GM12892 (cell line): ENCODE measurements at regions not wholly inside any gene's neighbourhood (a gene's known extent, or its start where the extent isn't known, plus 50 kb on each side); places are given as distances from the start of the nearest gene placed in this dataset.

Experiments used
- DNase-seq: peaks from one replicate; pipeline ENCODE4 v3.0.0; 2011; ENCODE audit not compliant: insufficient read length
- FAIRE-seq: peaks from 2 replicates; lab custom pipeline; 2011; peaks lifted over from hg19 to GRCh38; lab: Jason Lieb, UNC
- POLR2A ChIP-seq: IDR thresholded peaks from 2 replicates; pipeline ENCODE4 v1.6.1; 2011; ENCODE audit warnings: low read depth, low read length, control low read depth
- POLR2AphosphoS5 ChIP-seq: IDR thresholded peaks from 2 replicates; pipeline ENCODE4 v1.6.1; 2011; ENCODE audit warnings: low read depth, low read length, control low read depth
- TAF1 ChIP-seq: IDR thresholded peaks from 2 replicates; pipeline ENCODE4 v1.6.1; 2011; ENCODE audit warnings: low read depth, mild to moderate bottlenecking, control low read depth, low read length, borderline replicate concordance

GRCh38 chr5:168207450-168208029, 83.9 kb upstream of the WWC1 start:
- DNase-seq (no peak), FAIRE-seq (no peak)
- no peak for TF ChIP-seq TAF1
- TF ChIP-seq POLR2A = no peak

GRCh38 chr5:168209244-168209995, 82.0 kb upstream of the WWC1 start:
- FAIRE-seq = no peak

GRCh38 chr5:168209997-168210396, 81.4 kb upstream of the WWC1 start:
- DNase-seq = no peak
- TF ChIP-seq POLR2AphosphoS5 = no peak
- TF ChIP-seq TAF1 = no peak
- no peak for TF ChIP-seq POLR2A
- FAIRE-seq = no peak

More at GRCh38 chr5:168209244-168209995, 82.0 kb upstream of the WWC1 start:
- TF ChIP-seq TAF1 = no peak
- TF ChIP-seq POLR2A = no peak
- TF ChIP-seq POLR2AphosphoS5 = no peak
- no peak for DNase-seq

- FAIRE-seq (no peak), DNase-seq (no peak)
- TF ChIP-seq POLR2A (no peak), TAF1 (no peak), POLR2AphosphoS5 (no peak)
Measured at GRCh38 chr5:168211245-168211644, 80.2 kb upstream of the WWC1 start.

- TF ChIP-seq TAF1 = no peak
- TF ChIP-seq POLR2AphosphoS5 = no peak
- TF ChIP-seq POLR2A = no peak
- DNase-seq (no peak), FAIRE-seq (no peak)
Measured at GRCh38 chr5:168211936-168212335, 79.5 kb upstream of the WWC1 start.

- FAIRE-seq (peak; percentile 46), DNase-seq (no peak)
- TF ChIP-seq POLR2AphosphoS5 (no peak), TAF1 (no peak), POLR2A (no peak)
Measured at GRCh38 chr5:168214071-168214470, 77.4 kb upstream of the WWC1 start.

- DNase-seq = no peak
- no peak for TF ChIP-seq POLR2A
- no peak for TF ChIP-seq TAF1
- TF ChIP-seq POLR2AphosphoS5 = no peak
- FAIRE-seq = no peak
Measured at GRCh38 chr5:168214886-168215285, 76.6 kb upstream of the WWC1 start.

- TF ChIP-seq POLR2A = no peak
- FAIRE-seq (no peak), DNase-seq (no peak)
Measured at GRCh38 chr5:168215646-168216045, 75.8 kb upstream of the WWC1 start.

DNA sequence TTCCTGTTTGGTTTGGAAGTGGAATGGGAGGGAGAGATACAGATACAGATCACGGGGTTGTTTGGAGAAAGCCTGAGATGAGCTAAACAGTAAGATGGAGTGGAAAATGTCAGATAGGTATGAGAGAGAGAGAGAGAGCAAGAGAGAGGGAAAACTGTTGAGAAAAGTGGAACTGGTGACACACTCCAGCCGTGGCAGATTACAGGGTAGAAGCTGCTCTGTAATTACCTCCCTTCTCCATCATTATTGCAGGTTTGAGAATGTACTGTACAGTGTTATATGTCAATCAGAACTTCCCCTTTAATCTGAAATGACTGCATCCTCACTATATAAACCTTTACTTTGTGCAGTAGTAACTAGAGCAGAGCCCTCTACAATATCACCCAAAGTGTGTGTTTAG, 74.5 kb upstream of the WWC1 start:
- TF ChIP-seq POLR2AphosphoS5 (no peak), TAF1 (no peak), POLR2A (no peak)
- no peak for FAIRE-seq
- no peak for DNase-seq

- DNase-seq (no peak), FAIRE-seq (no peak)
- no peak for TF ChIP-seq TAF1
- no peak for TF ChIP-seq POLR2AphosphoS5
- TF ChIP-seq POLR2A = no peak
Measured at GRCh38 chr5:168217497-168217896, 73.9 kb upstream of the WWC1 start.

- DNase-seq = no peak
- no peak for FAIRE-seq
- TF ChIP-seq TAF1 = no peak
- no peak for TF ChIP-seq POLR2A
- TF ChIP-seq POLR2AphosphoS5 = no peak
Measured at GRCh38 chr5:168218746-168219145, 72.7 kb upstream of the WWC1 start.

- TF ChIP-seq TAF1 = no peak
- TF ChIP-seq POLR2AphosphoS5 = no peak
- no peak for TF ChIP-seq POLR2A
- peak; percentile 27 for DNase-seq
- FAIRE-seq = peak; percentile 98
Measured at GRCh38 chr5:168219515-168220410, 71.7 kb upstream of the WWC1 start.
